HG03025 (cell line): ENCODE measurements at regions not wholly inside any gene's neighbourhood (a gene's known extent, or its start where the extent isn't known, plus 50 kb on each side); places are given as distances from the start of the nearest gene placed in this dataset.

Source experiments
- ATAC-seq: cut with Tn5 transposase; IDR thresholded peaks from one replicate; pipeline ENCODE4 v1.9.1; 2021; ENCODE audit warnings: mild to moderate bottlenecking, moderate library complexity; ENCODE audit not compliant: unreplicated experiment, low FRiP score

- no peak for ATAC-seq
Observed at GRCh38 chr6:151753581-151753980, 53.9 kb upstream of the ESR1 start.

- peak; percentile 97 for ATAC-seq
Observed at GRCh38 chr6:151757506-151757955, 50.0 kb upstream of the ESR1 start.
